HG03097 (cell line): ENCODE measurements at regions not wholly inside any gene's neighbourhood (a gene's known extent, or its start where the extent isn't known, plus 50 kb on each side); places are given as distances from the start of the nearest gene placed in this dataset.

Experiments used
- ATAC-seq: cut with Tn5 transposase; IDR thresholded peaks from one replicate; pipeline ENCODE4 v1.9.1; 2021; ENCODE audit not compliant: unreplicated experiment, low FRiP score

DNA sequence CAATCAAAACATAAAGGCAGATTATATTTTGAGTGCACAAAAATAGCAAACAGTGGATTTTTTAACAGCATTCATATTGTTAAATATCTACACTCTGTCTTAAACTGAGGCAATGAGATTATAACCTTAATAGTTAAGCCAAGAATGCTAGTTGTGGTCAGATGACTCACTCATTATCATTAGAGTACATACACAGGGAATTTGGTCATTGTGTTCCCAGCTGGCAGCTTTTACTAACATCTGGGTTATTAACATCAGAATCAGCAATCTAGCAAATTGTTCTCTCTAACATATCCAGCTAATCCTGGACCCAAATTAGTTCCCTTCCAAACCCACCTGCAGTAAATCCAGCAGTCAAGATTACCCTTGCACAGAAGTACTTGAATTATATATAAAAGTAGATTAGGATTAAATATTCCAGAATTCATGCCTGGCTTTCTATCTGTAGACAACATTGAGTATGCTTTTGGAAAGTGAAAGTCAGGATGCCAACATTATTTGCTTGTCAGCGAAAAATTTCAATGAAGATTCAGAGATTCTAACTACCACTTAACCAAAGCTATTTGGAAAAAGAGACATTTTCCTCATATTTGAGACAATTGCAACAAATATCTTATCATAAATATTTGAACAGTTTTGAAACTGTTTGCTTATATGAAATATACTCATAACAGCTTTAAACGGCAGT lies 1035.6 kb upstream of the PHF14 start:
- no peak for ATAC-seq

- no peak for ATAC-seq
These were observed 1034.5 kb upstream of the PHF14 start for GRCh38 chr7:9939176-9939575.

- ATAC-seq: no peak
These were observed 1028.5 kb upstream of the PHF14 start for GRCh38 chr7:9945131-9945530.

DNA sequence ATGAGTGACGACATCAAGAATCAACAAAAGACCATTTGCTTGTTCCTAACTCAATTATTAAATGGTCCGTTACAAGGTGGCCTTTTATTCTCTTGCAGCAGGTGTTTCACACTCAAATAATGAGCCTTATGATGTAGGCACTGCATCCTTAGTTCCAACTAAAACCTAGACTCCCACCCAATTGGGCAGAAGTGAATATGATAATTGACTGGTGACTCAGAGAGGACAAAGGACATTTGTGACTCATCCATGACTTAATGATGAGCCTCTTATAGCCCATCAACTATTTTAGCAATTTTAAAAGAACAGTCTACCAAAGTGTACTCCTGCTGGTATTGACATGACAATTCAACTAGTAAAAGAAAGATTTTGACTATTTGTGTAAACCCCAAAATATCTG lies 1027.8 kb upstream of the PHF14 start:
- no peak for ATAC-seq

DNA sequence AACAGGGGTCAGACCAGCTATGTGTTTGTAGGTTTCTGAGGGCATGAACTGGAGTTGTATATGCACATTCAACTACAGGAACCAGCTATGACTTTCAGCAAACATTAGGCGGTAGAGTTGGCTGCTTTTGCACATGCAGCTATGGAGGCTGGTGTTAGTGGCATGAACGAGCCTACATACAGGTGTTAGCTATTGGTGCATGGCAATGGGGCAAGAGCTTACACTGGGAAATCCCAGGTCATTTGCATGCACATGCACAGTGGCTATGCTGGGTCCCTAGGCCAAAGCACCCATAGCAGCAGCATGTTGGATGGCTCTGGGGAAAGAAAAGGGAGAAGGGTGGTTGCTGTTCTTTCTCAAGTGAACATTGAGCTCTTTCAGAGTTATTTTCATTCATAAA lies 1018.5 kb upstream of the PHF14 start:
- no peak for ATAC-seq

DNA sequence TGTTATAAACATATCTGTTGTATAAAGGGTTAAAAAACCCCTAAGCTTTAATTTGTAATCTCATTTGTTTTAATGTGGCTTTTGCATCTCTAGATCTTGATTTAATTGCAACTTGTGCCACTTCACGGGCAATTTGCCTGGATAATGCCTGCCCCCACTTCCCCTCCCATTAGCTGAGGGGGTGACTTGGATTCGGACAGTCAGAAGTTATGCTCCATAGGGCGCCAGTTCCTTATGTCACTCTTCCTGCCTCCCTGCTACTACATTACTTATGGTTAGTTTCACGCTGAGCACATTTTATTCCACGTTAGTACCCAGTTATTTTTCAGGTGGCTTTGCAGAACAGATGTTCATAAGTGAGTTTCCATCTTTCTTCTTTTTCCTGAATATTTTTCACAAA lies 1015.2 kb upstream of the PHF14 start:
- no peak for ATAC-seq

DNA sequence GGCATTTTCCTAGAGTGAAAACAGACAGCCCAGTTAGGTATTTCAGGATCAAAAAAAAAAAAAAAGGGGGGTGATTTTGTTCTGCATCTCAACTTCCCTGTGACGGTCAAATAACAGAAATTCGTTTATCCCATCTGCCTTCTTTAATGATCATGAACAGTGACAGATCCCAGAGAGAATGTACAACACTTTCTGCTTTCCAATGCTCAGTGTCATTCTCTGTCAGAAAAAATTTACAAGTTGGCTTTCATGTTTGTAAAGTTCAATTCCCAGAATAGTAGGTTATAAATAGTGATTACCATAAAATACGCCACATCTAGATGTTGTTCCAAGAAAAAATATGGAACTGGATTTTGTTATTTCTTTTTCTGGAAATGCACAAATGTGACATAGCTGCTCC lies 1013.2 kb upstream of the PHF14 start:
- ATAC-seq: no peak

DNA sequence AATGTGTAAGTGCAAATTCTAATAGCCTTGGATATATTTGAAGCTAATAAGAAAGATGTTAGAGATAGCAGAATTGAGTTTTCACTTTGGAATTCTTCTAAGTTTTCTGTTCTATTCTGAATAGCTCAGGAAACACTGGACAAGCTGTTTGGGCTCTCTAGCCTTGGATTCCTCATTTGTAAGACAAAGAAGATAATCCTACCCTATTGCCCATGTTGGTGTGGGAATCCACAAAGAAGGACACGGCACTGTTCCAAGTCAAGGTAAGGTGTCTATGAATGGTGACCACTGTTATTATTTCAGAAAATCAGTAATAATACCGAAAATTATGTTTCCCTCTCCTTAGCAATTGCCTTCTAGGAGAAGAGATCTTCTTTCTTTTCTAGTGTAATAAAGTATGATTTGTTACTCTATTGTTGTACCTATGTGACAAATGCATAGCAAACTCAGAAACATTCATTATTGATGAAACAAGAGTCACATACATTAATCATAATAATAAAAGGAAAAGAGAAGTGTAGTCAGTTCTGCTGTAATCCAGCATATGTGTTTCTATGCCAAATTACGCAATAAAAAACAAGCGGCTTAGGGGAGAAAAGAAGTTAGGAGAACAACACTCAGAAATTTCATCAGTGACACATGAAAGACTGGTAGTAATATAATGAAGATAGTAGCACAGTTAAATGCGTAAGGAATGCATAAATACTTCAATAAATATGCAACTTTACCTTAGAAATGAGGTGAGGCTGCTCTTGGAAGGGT lies 1012.3 kb upstream of the PHF14 start:
- no peak for ATAC-seq

DNA sequence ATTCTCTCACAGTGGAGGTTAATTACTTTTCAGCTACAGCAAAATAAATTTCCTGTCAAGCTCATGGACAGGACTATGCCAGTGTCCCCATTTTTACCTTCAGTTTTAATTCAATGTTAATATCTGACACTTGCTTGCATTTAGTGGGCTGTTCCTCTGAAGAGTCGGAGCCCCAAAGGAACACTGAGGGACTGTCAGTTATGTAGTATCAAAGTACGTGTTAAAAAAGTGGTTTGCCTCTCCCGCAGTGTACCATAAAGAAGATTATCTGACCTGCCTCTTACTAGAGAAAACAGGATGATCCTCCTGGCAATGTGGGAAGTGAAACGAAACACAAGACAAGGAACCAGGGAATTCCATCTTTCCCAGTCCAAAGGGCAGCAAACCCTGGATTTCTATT lies 1010.9 kb upstream of the PHF14 start:
- ATAC-seq: no peak

- no peak for ATAC-seq
These were observed 995.3 kb upstream of the PHF14 start for GRCh38 chr7:9978106-9979064.

- ATAC-seq: no peak
These were observed 991.8 kb upstream of the PHF14 start for GRCh38 chr7:9981742-9982349.

DNA sequence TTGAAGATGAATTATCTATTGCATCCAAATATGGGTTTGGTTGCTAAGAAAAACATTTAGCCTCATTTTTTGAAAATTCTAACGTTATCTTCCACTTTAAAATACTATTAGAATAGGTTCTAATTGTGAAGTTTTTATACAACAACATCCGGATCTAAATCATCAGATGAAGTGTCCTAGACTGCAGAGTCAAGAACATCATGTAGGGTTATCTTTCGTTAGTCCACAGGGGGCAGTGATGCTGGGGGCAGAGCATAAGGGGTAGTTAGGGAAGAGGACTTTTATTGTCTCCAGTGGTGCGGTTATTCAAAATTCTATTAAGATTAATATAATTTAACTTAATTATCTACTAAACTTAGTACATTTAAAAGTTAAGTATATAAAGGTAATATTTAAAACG lies 990.6 kb upstream of the PHF14 start:
- no peak for ATAC-seq

GRCh38 chr7:10015687-10016086 lies 958.0 kb upstream of the PHF14 start:
- ATAC-seq: no peak

DNA sequence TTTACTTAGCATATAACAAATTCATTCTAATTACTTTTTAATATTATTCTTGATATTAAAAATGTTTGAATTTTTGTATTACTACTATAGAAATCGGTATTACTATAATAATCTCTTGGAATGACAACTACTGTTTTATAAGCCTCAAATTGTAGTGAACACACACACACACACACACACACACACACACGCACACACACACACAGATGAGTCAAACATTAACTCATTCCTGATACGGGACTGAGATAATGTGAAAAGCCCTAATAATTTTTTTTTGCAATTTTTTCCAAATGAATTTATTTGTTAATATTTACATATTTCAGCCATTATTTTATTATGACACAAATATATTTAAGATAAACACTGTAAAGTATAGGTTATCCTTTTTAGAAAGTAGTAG lies 951.2 kb upstream of the PHF14 start:
- ATAC-seq: no peak

GRCh38 chr7:10022957-10023356 lies 950.7 kb upstream of the PHF14 start:
- no peak for ATAC-seq

- ATAC-seq: no peak
These were observed 938.7 kb upstream of the PHF14 start for GRCh38 chr7:10034843-10035556.

DNA sequence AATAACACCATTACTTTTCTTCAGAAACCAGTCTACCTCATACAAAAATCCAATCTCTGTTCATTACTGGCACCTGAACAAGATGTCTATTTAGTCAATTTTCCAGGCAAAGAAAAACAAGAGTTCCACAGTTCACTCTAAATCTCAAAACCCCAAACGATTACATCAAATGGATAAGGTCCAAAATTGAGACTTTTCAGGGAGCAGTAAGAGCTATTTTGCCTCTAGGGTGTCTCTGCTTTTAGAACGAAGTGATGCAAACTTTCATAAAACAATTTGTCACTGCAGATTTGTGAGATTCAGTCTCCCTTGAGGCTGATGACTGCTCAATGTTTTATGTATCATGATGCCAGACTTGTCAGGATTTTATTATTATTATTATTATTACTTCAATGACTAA lies 937.0 kb upstream of the PHF14 start:
- no peak for ATAC-seq

GRCh38 chr7:10038351-10038750 lies 935.3 kb upstream of the PHF14 start:
- no peak for ATAC-seq

DNA sequence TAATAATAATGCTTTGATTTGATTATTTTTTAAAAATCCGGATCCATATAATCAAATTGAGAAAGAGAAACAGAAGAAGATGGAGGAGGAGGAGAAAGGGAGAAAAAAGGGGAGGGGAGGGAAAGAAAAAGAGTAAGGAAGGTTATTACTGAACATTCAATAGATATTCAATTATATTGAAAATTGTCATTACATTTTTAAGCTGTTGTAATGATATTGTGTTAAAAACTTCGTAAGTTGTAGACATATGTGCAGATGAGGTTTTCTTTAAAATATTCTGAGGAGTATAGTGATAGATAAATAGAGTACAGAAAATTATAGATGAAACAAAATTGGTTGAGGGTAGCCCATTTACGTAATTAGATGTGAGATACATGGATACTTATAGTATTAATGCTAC lies 933.0 kb upstream of the PHF14 start:
- ATAC-seq: no peak

DNA sequence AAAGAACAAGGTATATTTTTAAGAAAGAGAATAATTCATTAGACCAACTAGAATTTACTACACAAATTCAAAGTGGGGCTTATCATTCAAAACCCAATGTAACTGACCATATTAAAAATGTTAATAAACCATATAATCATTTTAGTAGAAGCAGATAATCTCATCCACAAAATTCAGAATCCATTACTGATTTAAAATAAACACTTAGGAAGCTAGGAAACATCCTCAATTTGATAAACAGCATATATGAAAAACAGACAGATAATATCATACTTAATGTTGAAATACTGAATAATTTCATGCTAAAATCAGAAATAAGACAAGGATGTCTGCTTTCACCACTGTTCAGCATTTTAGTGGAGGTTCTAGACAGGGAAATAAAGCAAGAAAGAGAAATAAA lies 902.8 kb upstream of the PHF14 start:
- ATAC-seq: no peak
